Fibroblast of lung (primary cell): ENCODE measurements at regions not wholly inside any gene's neighbourhood (a gene's known extent, or its start where the extent isn't known, plus 50 kb on each side); places are given as distances from the start of the nearest gene placed in this dataset.
A peak's percentile ranks its signal among the peaks of the same experiment; 100 is the strongest.

Experiments used
- DNase-seq, 2 donors: peaks; one replicate each; pipeline versions ENCODE4 v3.0.0 to v3.0.0-alpha.2; 2010; ENCODE audit warnings: low read depth in 2 of 2
- H2AFZ ChIP-seq: 2 replicates; pipeline ENCODE4 v1.5.1; 2012; ENCODE audit warnings: low read length, control low read depth, inconsistent platforms
- H3K27ac ChIP-seq: 2 replicates; pipeline ENCODE4 v1.5.1; 2011; ENCODE audit warnings: low read length, control low read depth; ENCODE audit not compliant: insufficient read depth
- H3K27me3 ChIP-seq: 2 replicates; pipeline ENCODE4 v1.5.1; 2011; ENCODE audit warnings: mild to moderate bottlenecking, low read length; ENCODE audit not compliant: control insufficient read depth, insufficient read depth
- H3K36me3 ChIP-seq: 2 replicates; pipeline ENCODE4 v1.5.1; 2011; ENCODE audit warnings: low read length; ENCODE audit not compliant: control insufficient read depth, insufficient read depth
- H3K4me1 ChIP-seq: 2 replicates; pipeline ENCODE4 v1.5.1; 2011; ENCODE audit warnings: low read length; ENCODE audit not compliant: control insufficient read depth, insufficient read depth; ENCODE audit errors: extremely low read depth
- H3K4me2 ChIP-seq: 2 replicates; pipeline ENCODE4 v1.5.1; 2011; ENCODE audit warnings: low read length, control low read depth; ENCODE audit not compliant: insufficient read depth; ENCODE audit errors: extremely low read depth
- H3K4me3 ChIP-seq, 4 experiments: fragments of 200-600 bp in 1 of 4; sonication (generic) in 1 of 4; replicated peaks in 1 of 4; 2 replicates each; pipeline ENCODE4 v1.5.1; 2011 to 2016; ENCODE audit warnings: low read length in 4 of 4, low read depth in 3 of 4, mild to moderate bottlenecking in 3 of 4, control low read depth in 2 of 4, inconsistent platforms in 1 of 4, mixed read lengths in 1 of 4; ENCODE audit not compliant: insufficient read depth in 1 of 4; ENCODE audit errors: control extremely low read depth in 1 of 4
- H3K79me2 ChIP-seq: 2 replicates; pipeline ENCODE4 v1.5.1; 2012; ENCODE audit warnings: mild to moderate bottlenecking, low read length, inconsistent platforms; ENCODE audit not compliant: control insufficient read depth, insufficient read depth
- H3K9ac ChIP-seq: 2 replicates; pipeline ENCODE4 v1.5.1; 2011; ENCODE audit warnings: mild to moderate bottlenecking, low read length, control low read depth; ENCODE audit not compliant: insufficient read depth
- H3K9me3 ChIP-seq: 2 replicates; pipeline ENCODE4 v1.5.1; 2012; ENCODE audit warnings: low read depth, low read length; ENCODE audit not compliant: control insufficient read depth, insufficient read depth
- H4K20me1 ChIP-seq: 2 replicates; pipeline ENCODE4 v1.5.1; 2011; ENCODE audit warnings: low read length; ENCODE audit not compliant: control insufficient read depth, insufficient read depth; ENCODE audit errors: extremely low read depth
- EZH2 ChIP-seq: IDR thresholded peaks from 2 replicates; pipeline ENCODE4 v1.5.1; 2012; ENCODE audit warnings: low read length, control low read depth, mild to moderate bottlenecking; ENCODE audit errors: missing control alignments
- TF ChIP-seq, protein P1 (sequence below), 2 donors: IDR thresholded peaks in 1 of 2; conservative IDR thresholded peaks in 1 of 2; 1 replicate in 1 of 2; 2 replicates in 1 of 2; pipeline ENCODE4 v1.5.1; 2011 to 2012; ENCODE audit warnings: low read length in 2 of 2, control low read depth in 1 of 2, inconsistent platforms in 1 of 2, low read depth in 1 of 2, mild to moderate bottlenecking in 1 of 2

DNA sequence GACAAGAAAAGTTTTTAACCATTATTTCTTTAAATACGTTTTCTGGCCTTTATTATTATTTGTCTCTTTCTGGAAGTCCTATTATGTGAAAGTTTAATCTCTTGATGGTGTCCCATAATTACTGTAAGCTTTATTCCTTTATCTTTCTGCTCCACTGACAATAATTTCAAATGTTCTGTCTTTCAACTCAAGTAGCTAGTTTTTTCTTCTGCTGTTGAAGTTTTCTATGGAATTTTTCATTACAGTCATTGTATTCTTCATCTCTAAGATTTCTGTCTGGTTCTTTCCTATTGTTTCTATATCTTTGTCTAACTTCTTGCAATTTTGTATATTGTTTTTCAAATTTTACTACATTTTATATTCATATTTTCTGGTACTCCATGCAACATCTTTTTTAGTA, 173.6 kb upstream of the MGAT4C start:
- no peaks in the 10 kb centered on the region for H4K20me1 ChIP-seq
- H3K4me3 ChIP-seq = no peak overlapping the region
- H3K36me3 ChIP-seq = no peaks in the 10 kb centered on the region
- no peak overlapping the region for H3K4me2 ChIP-seq
- TF ChIP-seq, protein P1, sequence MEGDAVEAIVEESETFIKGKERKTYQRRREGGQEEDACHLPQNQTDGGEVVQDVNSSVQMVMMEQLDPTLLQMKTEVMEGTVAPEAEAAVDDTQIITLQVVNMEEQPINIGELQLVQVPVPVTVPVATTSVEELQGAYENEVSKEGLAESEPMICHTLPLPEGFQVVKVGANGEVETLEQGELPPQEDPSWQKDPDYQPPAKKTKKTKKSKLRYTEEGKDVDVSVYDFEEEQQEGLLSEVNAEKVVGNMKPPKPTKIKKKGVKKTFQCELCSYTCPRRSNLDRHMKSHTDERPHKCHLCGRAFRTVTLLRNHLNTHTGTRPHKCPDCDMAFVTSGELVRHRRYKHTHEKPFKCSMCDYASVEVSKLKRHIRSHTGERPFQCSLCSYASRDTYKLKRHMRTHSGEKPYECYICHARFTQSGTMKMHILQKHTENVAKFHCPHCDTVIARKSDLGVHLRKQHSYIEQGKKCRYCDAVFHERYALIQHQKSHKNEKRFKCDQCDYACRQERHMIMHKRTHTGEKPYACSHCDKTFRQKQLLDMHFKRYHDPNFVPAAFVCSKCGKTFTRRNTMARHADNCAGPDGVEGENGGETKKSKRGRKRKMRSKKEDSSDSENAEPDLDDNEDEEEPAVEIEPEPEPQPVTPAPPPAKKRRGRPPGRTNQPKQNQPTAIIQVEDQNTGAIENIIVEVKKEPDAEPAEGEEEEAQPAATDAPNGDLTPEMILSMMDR (conservative IDR thresholded peaks at IDR 0.05 in 1 of 2, IDR thresholded peaks at IDR 0.05 in 1 of 2; ENCODE audit: low read depth in 1 of 2, low read length in 2 of 2) = no peak
- TF ChIP-seq EZH2 = no peak
- no peak overlapping the region for H3K27ac ChIP-seq
- H3K9me3 ChIP-seq = no peaks in the 10 kb centered on the region
- no peaks in the 10 kb centered on the region for H3K79me2 ChIP-seq
- H3K9ac ChIP-seq = no peak overlapping the region
- no peaks in the 10 kb centered on the region for H3K4me1 ChIP-seq
- no peaks in the 10 kb centered on the region for H3K27me3 ChIP-seq
- peak in 1 of 2 donors; percentile 9 for DNase-seq
- H2AFZ ChIP-seq = no peak overlapping the region

DNA sequence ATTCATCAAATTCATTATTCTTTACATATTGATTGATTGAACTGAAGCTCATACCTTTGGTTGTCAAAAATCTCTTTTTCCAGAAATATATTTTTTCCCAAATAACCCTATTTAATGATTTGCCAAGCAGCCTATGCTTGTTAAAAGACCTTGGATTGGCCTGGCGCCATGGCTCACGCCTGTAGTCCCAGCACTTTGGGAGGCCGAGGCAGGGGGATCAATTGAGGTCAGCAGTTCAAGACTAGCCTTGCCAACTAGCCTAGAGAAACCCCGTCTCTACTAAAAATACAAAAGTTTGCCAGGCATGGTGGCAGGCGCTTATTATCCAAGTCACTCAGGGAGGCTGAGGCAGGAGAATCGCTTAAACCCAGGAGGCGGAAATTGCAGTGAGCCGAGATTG, 165.1 kb upstream of the MGAT4C start:
- H3K9me3 ChIP-seq = no peaks in the 10 kb centered on the region
- H4K20me1 ChIP-seq = no peaks in the 10 kb centered on the region
- no peak for DNase-seq
- no peak overlapping the region for H2AFZ ChIP-seq
- no peak overlapping the region for H3K4me3 ChIP-seq
- TF ChIP-seq, protein P1 (conservative IDR thresholded peaks at IDR 0.05 in 1 of 2, IDR thresholded peaks at IDR 0.05 in 1 of 2; ENCODE audit: low read depth in 1 of 2, low read length in 2 of 2) = no peak
- no peaks in the 10 kb centered on the region for H3K4me1 ChIP-seq
- no peak overlapping the region for H3K9ac ChIP-seq
- H3K79me2 ChIP-seq = no peaks in the 10 kb centered on the region
- H3K4me2 ChIP-seq = no peak overlapping the region
- no peaks in the 10 kb centered on the region for H3K36me3 ChIP-seq
- no peaks in the 10 kb centered on the region for H3K27me3 ChIP-seq
- no peak overlapping the region for H3K27ac ChIP-seq

DNA sequence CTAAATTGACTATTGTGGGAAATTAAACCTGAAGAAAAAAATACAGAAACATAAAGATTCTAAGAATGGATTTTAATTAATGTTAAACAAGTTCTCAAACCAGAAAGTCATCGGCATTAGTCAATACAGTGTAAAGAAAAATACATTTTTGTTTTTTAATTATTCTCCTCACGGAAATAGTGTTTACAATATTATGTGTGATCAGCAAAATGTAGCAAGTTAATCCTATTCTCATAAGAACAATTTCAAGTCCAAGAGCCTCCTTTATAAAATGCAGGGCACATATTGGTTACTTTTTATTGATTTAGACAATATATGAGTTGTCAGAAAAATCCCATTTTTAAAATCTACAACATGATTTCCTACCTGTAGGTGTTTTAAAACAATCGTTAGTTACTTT, 158.0 kb upstream of the MGAT4C start:
- H3K9ac ChIP-seq = no peak overlapping the region
- H3K4me1 ChIP-seq = no peaks in the 10 kb centered on the region
- H3K4me2 ChIP-seq = no peak overlapping the region
- no peak overlapping the region for H3K4me3 ChIP-seq
- no peaks in the 10 kb centered on the region for H3K9me3 ChIP-seq
- no peaks in the 10 kb centered on the region for H3K79me2 ChIP-seq
- no peaks in the 10 kb centered on the region for H3K36me3 ChIP-seq
- no peak overlapping the region for H3K27ac ChIP-seq
- H3K27me3 ChIP-seq = no peaks in the 10 kb centered on the region
- DNase-seq = no peak
- H4K20me1 ChIP-seq = no peaks in the 10 kb centered on the region
- no peak overlapping the region for H2AFZ ChIP-seq
- TF ChIP-seq, protein P1 (conservative IDR thresholded peaks at IDR 0.05 in 1 of 2, IDR thresholded peaks at IDR 0.05 in 1 of 2; ENCODE audit: low read depth in 1 of 2, low read length in 2 of 2) = no peak
- TF ChIP-seq EZH2 = no peak
